ENCODE measurements at regions not wholly inside any gene's neighbourhood (a gene's known extent, or its start where the extent isn't known, plus 50 kb on each side); places are given as distances from the start of the nearest gene placed in this dataset.

- no peak for TF ChIP-seq TBP (IDR thresholded peaks at IDR 0.05; ENCODE audit: low read depth, low read length)
These were observed 106.8 kb downstream of the TENT5C start (continued) for GRCh38 chr1:117712621-117713020.

GRCh38 chr1:117714546-117714945 lies 108.7 kb downstream of the TENT5C start:
- Histone ChIP-seq H2BK5ac (ENCODE audit: low read depth, low read length) (no peak overlapping the region), H2BK20ac (ENCODE audit: low read length) (no peak overlapping the region), H4K91ac (replicated peaks; ENCODE audit: insufficient read length, low read length) (no peak overlapping the region), H3K56ac (replicated peaks; ENCODE audit: insufficient read length, low read depth, low read length) (no peak overlapping the region), H4K20me1 (replicated peaks in 1 of 2; ENCODE audit: control insufficient read depth in 1 of 2, insufficient read depth in 2 of 2, low read length in 2 of 2) (no peaks in the 10 kb centered on the region), H2BK12ac (ENCODE audit: low read depth, low read length) (no peak overlapping the region), H3K36me3 (ENCODE audit: control insufficient read depth in 2 of 4, insufficient read depth in 4 of 4, low read length in 3 of 4) (no peaks in the 10 kb centered on the region), H2AFZ (ENCODE audit: low read length) (no peak overlapping the region), H4K5ac (ENCODE audit: insufficient read length, low read depth, low read length) (no peak overlapping the region), H2BK15ac (ENCODE audit: low read length) (no peak overlapping the region), H3K4me2 (ENCODE audit: insufficient read depth in 1 of 2, low read depth in 2 of 2, low read length in 2 of 2) (no peak overlapping the region), H3K4me1 (replicated peaks in 1 of 4; ENCODE audit: control insufficient read depth in 3 of 4, insufficient read depth in 4 of 4, low read length in 3 of 4) (no peaks in the 10 kb centered on the region), H3K14ac (ENCODE audit: insufficient read length) (no peak overlapping the region), H3K79me1 (ENCODE audit: low read depth, low read length) (no peaks in the 10 kb centered on the region), H2AK5ac (ENCODE audit: low read depth, low read length) (no peak overlapping the region), H3K23me2 (ENCODE audit: low read depth, low read length) (peaks cover 2% of the 10 kb centered on the region; the same call in 1 of the 2 replicates), H3K4me3 (ENCODE audit: extremely low read depth in 1 of 4, insufficient read depth in 2 of 4, low read depth in 3 of 4, low read length in 4 of 4) (no peak overlapping the region), H3K9ac (replicated peaks in 1 of 4; ENCODE audit: extremely low read depth in 1 of 4, low read depth in 3 of 4, low read length in 3 of 4) (no peak overlapping the region), H3K23ac (ENCODE audit: insufficient read length) (no peak overlapping the region), H3K27ac (ENCODE audit: low read depth, low read length) (no peak overlapping the region), H3K79me2 (ENCODE audit: control insufficient read depth in 1 of 2, insufficient read depth in 2 of 2, low read length in 2 of 2) (no peaks in the 10 kb centered on the region), H4K8ac (ENCODE audit: extremely low read depth, insufficient read depth, low read length) (no peak overlapping the region), H2BK120ac (replicated peaks; ENCODE audit: low read depth, low read length) (no peak overlapping the region), H3K9me3 (ENCODE audit: insufficient read depth in 2 of 2, low read depth in 1 of 2, low read length in 1 of 2) (peaks cover 6 to 20% of the 10 kb centered on the region in 2 experiments; a peak in 3 of 4 replicates), H3K4ac (replicated peaks; ENCODE audit: insufficient read length, low read depth, low read length) (no peak overlapping the region), H3K27me3 (replicated peaks in 1 of 4; ENCODE audit: control insufficient read depth in 3 of 4, extremely low read depth in 1 of 4, insufficient read depth in 3 of 4, low read length in 3 of 4) (no peaks in the 10 kb centered on the region), H3K18ac (ENCODE audit: extremely low read depth, low read length) (no peak overlapping the region)
- no peak for TF ChIP-seq TAF1 (IDR thresholded peaks at IDR 0.05; ENCODE audit: low read depth, low read length)
- TF ChIP-seq MAFK (IDR thresholded peaks at IDR 0.05; ENCODE audit: low read depth, low read length) = no peak
- TF ChIP-seq SIX5 (IDR thresholded peaks at IDR 0.05; ENCODE audit: low read depth, low read length) = no peak
- no peak for TF ChIP-seq CHD2 (IDR thresholded peaks at IDR 0.05; ENCODE audit: low read length)
- TF ChIP-seq KDM4A (IDR thresholded peaks at IDR 0.05; ENCODE audit: low read depth, low read length, severe bottlenecking) = no peak
- no peak for TF ChIP-seq EZH2 (IDR thresholded peaks at IDR 0.05; ENCODE audit: low read depth, low read length, severe bottlenecking)
- FAIRE-seq (no peak), DNase-seq (ENCODE audit: low read depth in 1 of 2, low spot score in 2 of 2) (no peak)
- POLR2A ChIA-PET (ENCODE audit: partially characterized antibody) = no interaction called here
- 90% methylated on average over 1 of the region's 1 CpG; no CpG with 5 or more reads in 1 of the 2 experiments for WGBS, 2 experiments (ENCODE audit: extremely low coverage in 1 of 2, insufficient coverage in 1 of 2, insufficient read length in 1 of 2, insufficient replicate concordance in 2 of 2, low coverage in 1 of 2, low lambda C conversion rate in 2 of 2, missing lambda C conversion rate in 1 of 2)
- CTCF ChIA-PET (ENCODE audit: partially characterized antibody) = interaction anchor here (0.7 to 1.1 kb wide), 4 partner anchors 40 to 180 kb away, joined by 3 read pairs; no protein-coding TSS in a partner anchor

Measured in H1 (cell line).